Fibroblast of mammary gland (primary cell): ENCODE measurements at regions not wholly inside any gene's neighbourhood (a gene's known extent, or its start where the extent isn't known, plus 50 kb on each side); places are given as distances from the start of the nearest gene placed in this dataset.

ENCODE experiments used
- DNase-seq: peaks from one replicate; pipeline ENCODE4 v3.0.0-alpha.2; 2010; ENCODE audit warnings: low read depth
- H3K4me3 ChIP-seq: 2 replicates; pipeline ENCODE4 v1.5.1; 2011; ENCODE audit warnings: low read depth, mild to moderate bottlenecking, low read length, moderate library complexity; ENCODE audit not compliant: control insufficient read depth
- CTCF ChIP-seq: conservative IDR thresholded peaks from 2 replicates; pipeline ENCODE4 v1.5.1; 2011; ENCODE audit warnings: low read depth, low read length, inconsistent platforms; ENCODE audit not compliant: control insufficient read depth, insufficient read depth

- no peak overlapping the region for H3K4me3 ChIP-seq
- DNase-seq = peak; percentile 47
- no peak for TF ChIP-seq CTCF
Observed at GRCh38 chr3:106206146-106206545, 337.3 kb upstream of the CBLB start.

GRCh38 chr3:106206613-106207012 is 337.8 kb upstream of the CBLB start:
- TF ChIP-seq CTCF = no peak
- no peak for DNase-seq
- no peak overlapping the region for H3K4me3 ChIP-seq

- H3K4me3 ChIP-seq = no peak overlapping the region
- no peak for DNase-seq
- TF ChIP-seq CTCF = no peak
Observed at GRCh38 chr3:106208251-106208650, 339.4 kb upstream of the CBLB start.

- no peak overlapping the region for H3K4me3 ChIP-seq
- peak; percentile 33 for TF ChIP-seq CTCF
- DNase-seq = peak; percentile 57
Observed at GRCh38 chr3:106208967-106209366, 340.2 kb upstream of the CBLB start.

GRCh38 chr3:106209482-106209881 is 340.7 kb upstream of the CBLB start:
- DNase-seq = no peak
- no peak for TF ChIP-seq CTCF
- no peak overlapping the region for H3K4me3 ChIP-seq

- TF ChIP-seq CTCF = no peak
- no peak for DNase-seq
- no peak overlapping the region for H3K4me3 ChIP-seq
Observed at GRCh38 chr3:106210923-106211322, 342.1 kb upstream of the CBLB start.

- no peak overlapping the region for H3K4me3 ChIP-seq
- no peak for TF ChIP-seq CTCF
- no peak for DNase-seq
Observed at GRCh38 chr3:106212665-106213222, 343.9 kb upstream of the CBLB start.
